Right lobe of liver (tissue), 6 donors: ENCODE measurements at regions not wholly inside any gene's neighbourhood (a gene's known extent, or its start where the extent isn't known, plus 50 kb on each side); places are given as distances from the start of the nearest gene placed in this dataset.

Source experiments
- ATAC-seq, 4 donors: fragments of 200-7000 bp; cut with Tn5 transposase; one replicate each; pipeline ENCODE4 v1.9.1; 2020; ENCODE audit warnings: mild to moderate bottlenecking in 4 of 4, moderate library complexity in 4 of 4
- DNase-seq, 3 donors: peaks; one replicate each; pipeline ENCODE4 v3.0.0-alpha.2; 2020
- H3K27ac ChIP-seq, 3 donors: fragments of 200-600 bp; one replicate each; pipeline ENCODE4 v1.8.0; 2022
- H3K27me3 ChIP-seq, 2 donors: fragments of 200-600 bp; one replicate each; pipeline ENCODE4 v1.8.0; 2022
- H3K36me3 ChIP-seq, 4 donors: fragments of 200-600 bp; sonication (generic) in 1 of 4; one replicate each; pipeline versions ENCODE4 v1.5.1 to v1.8.0; 2017 to 2022; ENCODE audit warnings: control low read depth in 1 of 4
- H3K4me1 ChIP-seq, 4 donors: fragments of 200-600 bp; sonication (generic) in 1 of 4; one replicate each; pipeline versions ENCODE4 v1.5.1 to v1.8.0; 2017 to 2022; ENCODE audit warnings: control low read depth in 1 of 4
- H3K4me3 ChIP-seq, 3 donors: fragments of 200-600 bp; one replicate each; pipeline ENCODE4 v1.8.0; 2022
- H3K9me3 ChIP-seq, 4 donors: fragments of 200-600 bp; sonication (generic) in 1 of 4; one replicate each; pipeline versions ENCODE4 v1.5.1 to v1.8.0; 2017 to 2022; ENCODE audit warnings: control low read depth in 1 of 4
- CTCF ChIP-seq, 4 donors: fragments of 200-600 bp in 3 of 4; fragments of 450-650 bp in 1 of 4; IDR thresholded peaks; one replicate each; pipeline versions ENCODE4 v1.5.1 to v1.8.0; 2016 to 2022; ENCODE audit warnings: antibody characterized with exemption in 4 of 4, mild to moderate bottlenecking in 2 of 4
- POLR2A ChIP-seq: fragments of 450-650 bp; IDR thresholded peaks from one replicate; pipeline ENCODE4 v1.6.1; 2017; ENCODE audit warnings: antibody characterized with exemption, mild to moderate bottlenecking
- WGBS: methylation state at CpG from one replicate; pipeline ENCODE4 v1.1.6; 2018; ENCODE audit warnings: low coverage, low lambda C conversion rate; ENCODE audit not compliant: insufficient coverage; ENCODE audit errors: missing lambda C conversion rate; 5-methylcytosine and 5-hydroxymethylcytosine counted together
- intact Hi-C, 2 donors: fragments of 100-400 bp; cut with DNase I; formaldehyde crosslinking; loops; one replicate each; pipeline versions ENCODE4 v1.11.2 to v1.14.1; 2022
- donor health status: DM: no; HTN: yes; CAD: no.
- donor health status: DM: no; HTN: no; CAD: no.
- donor health status: DM: no; HTN: no; CAD: no.
- donor health status: DM: no; HTN: yes; CAD: no.
- donor health status: DM: no; HTN: yes; CAD: no.

GRCh38 chr10:100625816-100626215, 90.1 kb downstream of the HIF1AN start:
- no peak overlapping the region for H3K27ac ChIP-seq
- ATAC-seq = no peak

GRCh38 chr10:100628061-100628460, 92.3 kb downstream of the HIF1AN start:
- WGBS = 78% methylated on average over 8 of the region's 10 CpGs
- DNase-seq = no peak
- ATAC-seq = no peak
- no peak overlapping the region for H3K27ac ChIP-seq
- no peaks in the 10 kb centered on the region for H3K4me1 ChIP-seq
- H3K36me3 ChIP-seq = no peaks in the 10 kb centered on the region
- H3K9me3 ChIP-seq = no peaks in the 10 kb centered on the region
- intact Hi-C loops = no loop called here
- TF ChIP-seq POLR2A (no peak), CTCF (IDR thresholded peaks at IDR 0.05) (no peak)
- H3K4me3 ChIP-seq = no peak overlapping the region
- no peaks in the 10 kb centered on the region for H3K27me3 ChIP-seq

More at GRCh38 chr10:100625816-100626215, 90.1 kb downstream of the HIF1AN start:
- Histone ChIP-seq H3K4me3 (no peak overlapping the region), H3K4me1 (no peaks in the 10 kb centered on the region), H3K9me3 (no peaks in the 10 kb centered on the region), H3K27me3 (no peaks in the 10 kb centered on the region), H3K36me3 (no peaks in the 10 kb centered on the region)
- intact Hi-C loops = no loop called here
- WGBS = 10% methylated on average over 6 of the region's 8 CpGs
- no peak for DNase-seq
- TF ChIP-seq CTCF (IDR thresholded peaks at IDR 0.05) = no peak
- TF ChIP-seq POLR2A = no peak

GRCh38 chr10:100631192-100631591, 95.4 kb downstream of the HIF1AN start:
- ATAC-seq (no peak), DNase-seq (no peak)
- no peaks in the 10 kb centered on the region for H3K36me3 ChIP-seq
- no peaks in the 10 kb centered on the region for H3K9me3 ChIP-seq
- no peaks in the 10 kb centered on the region for H3K27me3 ChIP-seq
- TF ChIP-seq CTCF (IDR thresholded peaks at IDR 0.05) = no peak
- WGBS = 56% methylated on average over 2 of the region's 2 CpGs
- no peak overlapping the region for H3K4me3 ChIP-seq
- no peak overlapping the region for H3K27ac ChIP-seq
- no peaks in the 10 kb centered on the region for H3K4me1 ChIP-seq
- intact Hi-C loops = no loop called here

DNA sequence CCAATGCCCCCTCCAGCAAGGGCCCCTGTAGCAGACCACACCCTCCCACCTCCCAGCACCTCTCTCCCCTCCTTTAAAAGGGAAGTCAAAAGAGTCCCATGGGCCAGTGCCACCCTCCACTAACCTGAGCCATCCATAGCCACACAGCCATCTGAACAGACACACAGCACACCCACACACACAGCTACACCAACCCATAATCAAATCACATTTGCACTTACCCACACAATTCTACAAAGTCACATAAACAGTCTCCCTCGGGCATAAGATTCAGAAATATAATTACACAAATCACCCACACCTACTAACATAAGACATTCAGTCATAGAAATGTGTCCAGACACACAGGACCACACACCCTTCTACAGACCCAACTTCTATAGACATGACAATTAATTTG, 96.3 kb downstream of the HIF1AN start:
- no peaks in the 10 kb centered on the region for H3K27me3 ChIP-seq
- TF ChIP-seq POLR2A (no peak), CTCF (IDR thresholded peaks at IDR 0.05) (no peak)

DNA sequence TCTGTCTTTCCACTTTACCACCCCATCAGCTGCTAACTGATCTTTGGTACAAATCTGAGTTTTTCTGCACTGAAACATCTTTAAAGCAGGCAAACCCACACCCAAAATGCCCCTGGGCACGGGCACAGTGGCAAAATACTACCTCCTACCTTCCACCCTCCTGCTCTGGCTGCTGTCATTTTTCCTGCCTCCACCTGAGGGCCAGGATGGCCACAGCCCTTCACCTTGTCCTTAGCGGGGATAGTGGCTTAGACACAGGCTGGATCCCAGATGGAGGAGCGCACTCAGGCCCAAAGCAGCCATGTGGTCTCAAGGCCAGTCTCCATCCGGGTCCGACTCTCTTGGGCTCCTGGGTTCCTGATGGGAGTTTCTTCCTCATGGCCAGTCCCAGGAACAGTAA, 98.3 kb downstream of the HIF1AN start:
- peak in 1 of 4 donors; percentile 8 for ATAC-seq
- TF ChIP-seq POLR2A (no peak), CTCF (IDR thresholded peaks at IDR 0.05) (no peak)
- Histone ChIP-seq H3K4me1 (no peaks in the 10 kb centered on the region), H3K9me3 (no peaks in the 10 kb centered on the region), H3K27ac (no peak overlapping the region), H3K36me3 (no peaks in the 10 kb centered on the region), H3K4me3 (no peak overlapping the region), H3K27me3 (no peaks in the 10 kb centered on the region)
- no peak for DNase-seq
- intact Hi-C loops = no loop called here
- WGBS = 65% methylated on average over 5 of the region's 5 CpGs

More for the DNA sequence above, 96.3 kb downstream of the HIF1AN start:
- WGBS = 50% methylated on average over 1 of the region's 1 CpG
- no peak overlapping the region for H3K27ac ChIP-seq
- DNase-seq (no peak), ATAC-seq (no peak)
- H3K4me3 ChIP-seq = no peak overlapping the region
- no peaks in the 10 kb centered on the region for H3K4me1 ChIP-seq
- no peaks in the 10 kb centered on the region for H3K36me3 ChIP-seq
- intact Hi-C loops = no loop called here
- no peaks in the 10 kb centered on the region for H3K9me3 ChIP-seq
